PC-3 (cell line): ENCODE measurements at regions not wholly inside any gene's neighbourhood (a gene's known extent, or its start where the extent isn't known, plus 50 kb on each side); places are given as distances from the start of the nearest gene placed in this dataset.

Source experiments
- EZH2 ChIP-seq: fragments of 300-600 bp; sonication (generic); IDR thresholded peaks from one replicate; pipeline ENCODE4 v1.6.1; 2017; ENCODE audit warnings: antibody characterized with exemption, mild to moderate bottlenecking, low read length; ENCODE audit not compliant: unreplicated experiment
- TF ChIP-seq, protein P1 (sequence below): fragments of 300-600 bp; sonication (generic); conservative IDR thresholded peaks from 2 replicates; pipeline ENCODE4 v1.5.1; 2017; ENCODE audit warnings: antibody characterized with exemption, low read depth, mild to moderate bottlenecking, low read length

DNA sequence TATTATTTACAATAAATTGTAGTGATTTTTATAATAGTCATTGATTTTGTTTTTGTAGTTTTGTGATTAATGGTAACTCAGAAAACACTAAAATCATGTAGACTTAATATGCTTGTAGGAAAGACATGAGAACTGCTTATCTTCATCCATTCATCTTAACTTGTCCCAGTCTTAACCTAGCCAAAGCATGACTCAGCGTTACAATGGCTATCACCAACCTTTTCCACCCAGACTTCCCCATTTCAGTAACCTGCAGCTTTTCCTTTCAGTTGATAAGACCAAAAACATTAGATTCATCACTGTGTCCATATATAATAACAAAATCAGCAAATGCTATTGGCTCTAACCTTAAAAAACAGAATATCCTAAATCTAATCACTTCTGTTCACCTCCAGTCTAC lies 106.2 kb upstream of the KLF8 start:
- TF ChIP-seq, protein P1, sequence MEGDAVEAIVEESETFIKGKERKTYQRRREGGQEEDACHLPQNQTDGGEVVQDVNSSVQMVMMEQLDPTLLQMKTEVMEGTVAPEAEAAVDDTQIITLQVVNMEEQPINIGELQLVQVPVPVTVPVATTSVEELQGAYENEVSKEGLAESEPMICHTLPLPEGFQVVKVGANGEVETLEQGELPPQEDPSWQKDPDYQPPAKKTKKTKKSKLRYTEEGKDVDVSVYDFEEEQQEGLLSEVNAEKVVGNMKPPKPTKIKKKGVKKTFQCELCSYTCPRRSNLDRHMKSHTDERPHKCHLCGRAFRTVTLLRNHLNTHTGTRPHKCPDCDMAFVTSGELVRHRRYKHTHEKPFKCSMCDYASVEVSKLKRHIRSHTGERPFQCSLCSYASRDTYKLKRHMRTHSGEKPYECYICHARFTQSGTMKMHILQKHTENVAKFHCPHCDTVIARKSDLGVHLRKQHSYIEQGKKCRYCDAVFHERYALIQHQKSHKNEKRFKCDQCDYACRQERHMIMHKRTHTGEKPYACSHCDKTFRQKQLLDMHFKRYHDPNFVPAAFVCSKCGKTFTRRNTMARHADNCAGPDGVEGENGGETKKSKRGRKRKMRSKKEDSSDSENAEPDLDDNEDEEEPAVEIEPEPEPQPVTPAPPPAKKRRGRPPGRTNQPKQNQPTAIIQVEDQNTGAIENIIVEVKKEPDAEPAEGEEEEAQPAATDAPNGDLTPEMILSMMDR, result no peak
- TF ChIP-seq EZH2, result no peak
